Activated CD4-positive, CD25-positive, alpha-beta regulatory T cell (primary cell): ENCODE measurements at regions not wholly inside any gene's neighbourhood (a gene's known extent, or its start where the extent isn't known, plus 50 kb on each side); places are given as distances from the start of the nearest gene placed in this dataset.

Experiments used
- DNase-seq, 4 experiments: peaks; one replicate each; lab custom pipeline; 2025; lab: John Stamatoyannopoulos, UW

- no peak for DNase-seq
These were observed 167.8 kb downstream of the RAB28 start for GRCh38 chr4:13316354-13316753.

DNA sequence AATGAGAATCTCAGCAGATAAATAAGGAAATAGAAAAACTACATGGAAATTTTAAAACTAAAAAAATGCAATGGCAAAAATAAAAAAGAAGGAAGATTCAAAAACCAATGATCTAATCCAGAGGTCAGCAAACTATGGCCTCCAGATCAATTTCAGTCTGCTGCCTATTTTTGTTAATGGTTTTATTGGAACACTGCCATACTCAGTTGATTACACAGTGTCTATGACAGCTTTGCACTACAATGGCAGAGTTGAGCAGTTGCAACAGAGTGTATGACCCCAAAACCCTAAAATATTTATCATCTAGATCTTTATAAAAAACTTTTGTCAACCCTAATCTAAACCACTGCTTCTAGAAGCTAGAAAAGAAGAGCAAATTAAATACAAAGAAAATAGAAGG, 170.3 kb downstream of the RAB28 start:
- DNase-seq = no peak

DNA sequence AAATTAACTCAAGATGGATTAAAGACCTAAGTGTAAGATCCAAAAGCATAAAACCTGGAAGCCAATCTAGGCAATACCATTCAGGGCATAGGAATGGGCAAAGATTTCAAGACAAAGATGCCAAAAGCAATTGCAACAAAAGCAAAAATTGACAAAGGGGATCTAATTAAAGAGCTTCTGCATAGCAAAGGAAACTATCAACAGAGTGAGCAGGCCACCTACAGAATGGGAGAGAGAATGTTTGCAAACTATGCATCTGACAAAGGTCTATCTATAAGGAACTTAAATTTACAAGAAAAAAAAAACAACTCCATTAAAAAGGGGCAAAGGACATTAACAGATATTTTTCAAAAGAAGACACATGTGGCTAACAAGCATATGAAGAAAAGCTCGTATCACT, 171.9 kb downstream of the RAB28 start:
- DNase-seq = no peak

DNA sequence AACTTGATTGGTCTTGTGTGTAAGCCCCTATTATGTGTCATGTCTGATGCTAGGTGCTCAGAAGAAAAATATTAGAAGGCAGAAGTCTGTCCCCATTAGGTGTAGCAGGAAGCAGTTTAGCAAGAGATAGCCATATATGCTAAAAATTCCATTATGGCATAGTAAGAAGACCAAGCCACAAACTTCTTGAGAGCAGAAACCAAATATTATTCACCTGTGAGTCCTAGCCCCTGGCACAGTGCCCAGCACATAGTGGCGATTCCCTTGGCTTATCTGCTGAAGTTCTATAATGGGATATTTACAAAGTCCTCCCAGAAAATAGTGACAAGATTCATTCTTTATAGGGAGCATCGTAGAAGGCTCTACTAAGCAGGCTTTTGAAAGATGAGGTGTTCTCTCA, 174.4 kb downstream of the RAB28 start:
- DNase-seq = no peak

DNA sequence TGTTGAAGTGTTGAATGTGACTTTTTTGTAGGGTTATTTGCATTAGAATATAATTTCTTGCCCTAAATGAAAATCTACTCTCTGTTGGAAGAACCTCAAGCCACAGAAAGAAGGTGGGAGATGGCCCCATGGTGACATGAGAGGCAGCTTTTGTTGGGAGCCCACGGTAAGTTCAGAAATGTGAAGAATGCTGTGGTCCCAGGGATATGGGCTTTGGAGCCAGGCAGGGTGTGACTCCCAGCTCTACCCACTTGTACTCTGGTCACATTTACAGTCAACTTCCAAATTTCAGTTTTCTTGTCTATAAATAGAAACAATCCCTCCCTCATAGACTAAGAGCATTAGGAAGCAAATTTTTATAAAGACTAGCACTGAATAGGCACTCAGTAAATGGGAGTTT, 177.8 kb downstream of the RAB28 start:
- DNase-seq = no peak

DNA sequence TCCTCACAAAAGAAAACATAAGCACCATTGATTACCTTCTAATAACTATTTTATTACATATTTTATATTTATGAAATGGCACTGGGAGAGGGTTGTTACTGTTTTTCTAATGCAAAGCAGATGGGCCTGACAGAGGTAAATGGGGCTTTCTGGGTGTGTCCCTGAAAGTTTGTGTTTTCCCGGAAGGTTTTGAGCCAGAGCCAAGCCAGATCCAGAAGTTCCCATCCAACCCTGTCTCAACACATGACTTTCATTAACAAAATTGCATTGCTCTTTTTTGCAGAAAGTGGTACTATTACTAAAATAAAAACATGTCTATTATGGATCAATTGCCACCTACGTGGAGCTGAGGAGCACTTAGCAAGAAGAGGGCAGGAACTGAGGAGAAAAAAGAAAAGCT, 181.3 kb downstream of the RAB28 start:
- DNase-seq = no peak

DNA sequence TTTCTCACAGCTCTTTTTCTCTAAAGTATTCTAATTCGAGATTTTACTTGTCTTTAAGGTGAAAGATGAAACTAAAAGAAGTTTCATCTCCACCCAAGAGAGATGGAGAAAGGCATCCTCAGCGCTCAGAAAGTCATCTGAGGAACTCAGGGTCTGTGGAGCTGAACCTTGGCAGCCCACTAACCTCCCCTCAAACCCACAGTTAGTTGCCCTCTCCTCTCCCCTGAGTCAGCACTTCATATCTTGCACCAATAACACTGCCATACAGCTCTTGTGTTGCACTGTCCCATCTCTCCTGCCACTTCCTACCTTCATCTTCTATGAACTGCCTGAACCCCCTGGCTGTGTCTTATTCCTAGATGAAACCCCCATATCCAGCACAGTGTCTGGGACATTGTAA, 184.8 kb downstream of the RAB28 start:
- no peak for DNase-seq

- DNase-seq = no peak
These were observed 185.5 kb downstream of the RAB28 start for GRCh38 chr4:13298655-13299054.

- DNase-seq = no peak
These were observed 187.2 kb downstream of the RAB28 start for GRCh38 chr4:13296986-13297385.

- no peak for DNase-seq
These were observed 189.1 kb downstream of the RAB28 start for GRCh38 chr4:13294961-13295605.

GRCh38 chr4:13292372-13292771, 191.8 kb downstream of the RAB28 start:
- DNase-seq = no peak

GRCh38 chr4:13289391-13289790, 194.7 kb downstream of the RAB28 start:
- DNase-seq = no peak

DNA sequence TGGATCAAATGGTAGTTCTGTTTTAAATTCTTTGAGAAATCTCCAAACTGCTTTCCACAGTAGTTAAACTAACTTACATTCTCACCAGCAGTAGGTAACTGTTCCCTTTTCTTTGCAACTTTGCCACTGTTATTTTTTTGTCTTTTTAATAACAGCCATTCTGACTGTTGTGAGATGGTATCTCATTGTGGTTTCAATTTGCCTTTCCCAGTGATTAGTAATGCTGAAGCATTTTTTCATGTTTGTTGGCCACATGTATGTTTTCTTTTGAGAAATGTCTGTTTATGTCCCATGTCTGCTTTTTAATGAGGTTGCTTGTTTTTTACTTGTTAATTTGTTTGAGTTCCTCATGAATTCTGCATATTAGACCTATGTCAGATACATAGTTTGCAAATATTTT, 198.8 kb downstream of the RAB28 start:
- no peak for DNase-seq

DNA sequence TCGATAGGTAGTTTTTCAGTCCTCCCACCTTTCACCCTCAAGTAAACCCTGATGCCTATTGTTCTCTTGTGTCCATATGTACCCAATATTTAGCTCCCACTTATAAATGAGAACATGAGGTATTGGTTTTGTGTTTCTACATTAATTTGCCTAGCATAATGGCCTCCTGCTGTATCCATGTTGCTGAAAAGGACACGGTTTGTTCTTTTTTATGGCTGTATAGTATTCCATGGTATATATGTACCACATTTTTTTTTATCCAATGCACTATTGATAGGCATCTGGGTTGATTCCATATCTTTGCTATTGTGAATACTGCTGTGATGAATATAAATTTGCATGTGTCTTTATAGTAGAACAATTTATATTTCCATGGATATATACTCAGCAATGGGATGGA, 199.2 kb downstream of the RAB28 start:
- DNase-seq = no peak

- DNase-seq = no peak
These were observed 207.8 kb downstream of the RAB28 start for GRCh38 chr4:13276357-13276756.

- DNase-seq = no peak
These were observed 215.4 kb downstream of the RAB28 start for GRCh38 chr4:13268703-13269102.

- no peak for DNase-seq
These were observed 216.0 kb downstream of the RAB28 start for GRCh38 chr4:13268165-13268564.

DNA sequence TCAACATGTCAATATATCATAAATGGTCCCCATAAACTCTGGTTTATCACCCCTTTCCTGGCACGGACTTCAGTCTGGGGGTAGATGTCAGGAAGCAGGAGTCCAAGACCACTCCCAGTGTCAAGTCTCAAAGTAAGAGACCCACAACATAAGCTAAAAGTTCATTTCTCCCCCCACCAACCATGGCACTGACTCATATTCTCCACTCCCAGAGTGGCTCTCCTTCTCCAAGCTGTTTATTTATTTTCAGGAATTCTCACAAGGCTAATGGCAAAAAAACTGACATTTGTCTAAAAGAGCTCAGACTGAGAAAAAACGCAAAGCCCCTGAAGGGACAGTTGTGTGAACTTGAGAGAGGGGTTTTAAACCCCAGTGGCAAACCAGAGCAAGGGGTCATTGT, 217.0 kb downstream of the RAB28 start:
- no peak for DNase-seq

DNA sequence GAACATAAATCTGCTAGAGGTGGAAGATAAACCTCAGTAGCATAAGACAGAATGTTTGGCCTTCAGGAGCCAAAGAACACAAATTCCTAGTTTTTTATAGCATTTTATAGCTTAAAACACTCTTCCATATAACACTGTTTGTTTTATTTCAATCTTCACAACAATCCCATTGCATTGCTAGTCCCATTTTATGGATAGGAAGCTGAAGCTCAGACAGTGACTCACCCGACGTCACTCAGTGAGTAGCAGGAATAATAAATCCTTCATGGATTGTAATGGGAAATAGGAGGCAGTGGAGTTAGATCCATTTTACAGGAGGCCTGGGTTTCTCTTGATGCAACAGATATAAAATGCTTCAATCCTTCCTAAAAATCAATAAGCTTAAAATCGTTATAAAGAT, 217.5 kb downstream of the RAB28 start:
- DNase-seq = no peak

GRCh38 chr4:13263967-13264525, 220.1 kb downstream of the RAB28 start:
- DNase-seq = no peak

DNA sequence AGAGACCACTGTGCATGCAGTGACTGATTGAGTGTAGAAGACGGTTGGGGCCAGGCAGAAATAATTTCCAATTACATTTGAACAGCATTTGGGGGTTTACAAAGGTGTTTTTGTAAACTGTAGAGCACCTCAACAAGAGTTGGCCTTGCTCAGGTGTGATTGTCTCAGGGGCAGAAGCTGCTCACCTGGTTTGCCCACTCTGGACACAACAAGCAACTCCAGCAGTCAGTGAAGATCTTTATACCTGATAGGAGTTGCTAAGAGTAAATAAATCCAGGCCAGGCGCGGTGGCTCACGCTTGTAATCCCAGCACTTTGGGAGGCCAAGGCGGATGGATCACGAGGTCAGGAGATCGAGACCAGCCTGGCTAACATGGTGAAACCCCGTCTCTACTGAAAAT, 221.3 kb downstream of the RAB28 start:
- no peak for DNase-seq

GRCh38 chr4:13261486-13262257, 222.5 kb downstream of the RAB28 start:
- no peak for DNase-seq

- no peak for DNase-seq
These were observed 223.6 kb downstream of the RAB28 start for GRCh38 chr4:13260513-13260912.

GRCh38 chr4:13250263-13250662, 233.9 kb downstream of the RAB28 start:
- DNase-seq = no peak
